ENCODE measurements at regions not wholly inside any gene's neighbourhood (a gene's known extent, or its start where the extent isn't known, plus 50 kb on each side); places are given as distances from the start of the nearest gene placed in this dataset.

DNA sequence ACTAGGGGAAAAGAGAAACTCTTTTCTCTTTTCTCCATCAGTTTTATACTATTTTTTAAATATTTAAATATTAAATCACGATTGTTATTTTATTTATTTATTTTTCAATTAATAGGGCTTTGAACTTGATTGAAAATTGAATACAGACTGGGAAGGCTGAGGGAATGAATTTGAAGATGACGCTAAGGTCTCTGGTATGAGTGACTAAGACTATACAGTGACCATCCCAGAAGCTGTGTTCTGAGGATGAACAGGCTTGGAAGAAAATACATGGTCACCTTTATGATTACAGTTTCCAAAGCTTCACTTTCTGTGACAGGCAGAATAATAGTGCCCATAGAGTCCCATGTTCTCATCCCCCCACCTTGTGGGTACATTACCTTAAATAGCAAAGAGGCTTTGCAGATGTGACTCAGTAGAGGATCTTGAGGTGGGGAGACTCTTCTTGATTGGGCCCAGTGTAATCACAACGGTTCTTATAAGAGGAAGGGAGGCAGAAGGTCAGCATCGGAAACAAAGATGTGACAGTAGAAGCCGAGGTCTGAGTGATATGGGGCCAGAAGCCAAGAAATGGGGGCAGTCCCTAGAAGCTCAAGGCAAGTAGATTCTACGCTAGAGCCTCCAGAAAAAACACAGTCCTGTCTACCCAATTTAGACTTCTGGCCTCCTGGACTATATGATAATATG lies 51.0 kb upstream of the LPP start:
- WGBS, result 94% methylated on average over 6 of the region's 6 CpGs
- Histone ChIP-seq H3K9ac (ENCODE audit: low read depth in 1 of 2, low read length in 2 of 2) (no peak overlapping the region), H3K36me3 (ENCODE audit: control insufficient read depth in 4 of 4, insufficient read depth in 3 of 4, low read depth in 1 of 4, low read length in 3 of 4) (no peaks in the 10 kb centered on the region), H3K9me3 (ENCODE audit: control insufficient read depth in 4 of 4, low read length in 3 of 4) (peaks cover 1 to 11% (median 8%) of the 10 kb centered on the region in 4 donors), H3K27ac (ENCODE audit: low read depth in 1 of 2, low read length in 2 of 2) (no peak overlapping the region), H3K27me3 (ENCODE audit: control insufficient read depth in 4 of 4, insufficient read depth in 4 of 4, low read length in 3 of 4) (no peaks in the 10 kb centered on the region), H3K4me3 (ENCODE audit: low read depth in 1 of 3, low read length in 3 of 3) (no peak overlapping the region), H3K4me1 (ENCODE audit: control insufficient read depth in 4 of 4, insufficient read depth in 4 of 4, low read length in 3 of 4) (no peaks in the 10 kb centered on the region)
- DNase-seq (ENCODE audit: low spot score), result no peak
- TF ChIP-seq SP1 (IDR thresholded peaks at IDR 0.05) (no peak), HNF4A (conservative IDR thresholded peaks at IDR 0.05) (no peak), CTCF (IDR thresholded peaks at IDR 0.05; ENCODE audit: low read depth, low read length, missing input control) (no peak), RXRA (IDR thresholded peaks at IDR 0.05) (no peak), FOXA1 (IDR thresholded peaks at IDR 0.05) (no peak), YY1 (IDR thresholded peaks at IDR 0.05) (no peak), RAD21 (IDR thresholded peaks at IDR 0.05) (no peak), FOXA2 (IDR thresholded peaks at IDR 0.05) (no peak)
- TF ChIP-seq, protein P1, sequence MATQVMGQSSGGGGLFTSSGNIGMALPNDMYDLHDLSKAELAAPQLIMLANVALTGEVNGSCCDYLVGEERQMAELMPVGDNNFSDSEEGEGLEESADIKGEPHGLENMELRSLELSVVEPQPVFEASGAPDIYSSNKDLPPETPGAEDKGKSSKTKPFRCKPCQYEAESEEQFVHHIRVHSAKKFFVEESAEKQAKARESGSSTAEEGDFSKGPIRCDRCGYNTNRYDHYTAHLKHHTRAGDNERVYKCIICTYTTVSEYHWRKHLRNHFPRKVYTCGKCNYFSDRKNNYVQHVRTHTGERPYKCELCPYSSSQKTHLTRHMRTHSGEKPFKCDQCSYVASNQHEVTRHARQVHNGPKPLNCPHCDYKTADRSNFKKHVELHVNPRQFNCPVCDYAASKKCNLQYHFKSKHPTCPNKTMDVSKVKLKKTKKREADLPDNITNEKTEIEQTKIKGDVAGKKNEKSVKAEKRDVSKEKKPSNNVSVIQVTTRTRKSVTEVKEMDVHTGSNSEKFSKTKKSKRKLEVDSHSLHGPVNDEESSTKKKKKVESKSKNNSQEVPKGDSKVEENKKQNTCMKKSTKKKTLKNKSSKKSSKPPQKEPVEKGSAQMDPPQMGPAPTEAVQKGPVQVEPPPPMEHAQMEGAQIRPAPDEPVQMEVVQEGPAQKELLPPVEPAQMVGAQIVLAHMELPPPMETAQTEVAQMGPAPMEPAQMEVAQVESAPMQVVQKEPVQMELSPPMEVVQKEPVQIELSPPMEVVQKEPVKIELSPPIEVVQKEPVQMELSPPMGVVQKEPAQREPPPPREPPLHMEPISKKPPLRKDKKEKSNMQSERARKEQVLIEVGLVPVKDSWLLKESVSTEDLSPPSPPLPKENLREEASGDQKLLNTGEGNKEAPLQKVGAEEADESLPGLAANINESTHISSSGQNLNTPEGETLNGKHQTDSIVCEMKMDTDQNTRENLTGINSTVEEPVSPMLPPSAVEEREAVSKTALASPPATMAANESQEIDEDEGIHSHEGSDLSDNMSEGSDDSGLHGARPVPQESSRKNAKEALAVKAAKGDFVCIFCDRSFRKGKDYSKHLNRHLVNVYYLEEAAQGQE (IDR thresholded peaks at IDR 0.05), result no peak

DNA sequence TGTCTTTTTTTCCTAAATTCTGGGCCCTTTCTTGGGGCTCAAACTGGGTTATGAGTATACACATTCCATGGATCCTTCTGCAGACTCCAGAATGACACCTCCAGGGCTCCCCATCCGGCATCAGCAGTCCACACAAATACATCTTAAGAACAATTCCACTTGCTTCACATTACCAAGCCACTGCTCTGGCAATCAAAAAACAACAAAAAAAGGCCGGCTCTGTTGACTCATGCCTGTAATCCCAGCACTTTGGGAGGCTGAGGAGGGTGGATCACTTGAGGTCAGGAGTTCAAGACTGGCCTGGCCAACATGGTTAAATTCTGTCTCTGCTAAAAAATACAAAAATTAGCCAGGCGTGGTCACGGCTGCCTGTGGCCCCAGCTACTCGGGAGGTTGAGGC lies 49.9 kb upstream of the LPP start:
- Histone ChIP-seq H3K4me1 (ENCODE audit: control insufficient read depth in 4 of 4, insufficient read depth in 4 of 4, low read length in 3 of 4) (no peaks in the 10 kb centered on the region), H3K9ac (ENCODE audit: low read depth in 1 of 2, low read length in 2 of 2) (no peak overlapping the region), H3K4me3 (ENCODE audit: low read depth in 1 of 3, low read length in 3 of 3) (no peak overlapping the region), H3K27ac (ENCODE audit: low read depth in 1 of 2, low read length in 2 of 2) (no peak overlapping the region), H3K27me3 (ENCODE audit: control insufficient read depth in 4 of 4, insufficient read depth in 4 of 4, low read length in 3 of 4) (no peaks in the 10 kb centered on the region), H3K36me3 (ENCODE audit: control insufficient read depth in 4 of 4, insufficient read depth in 3 of 4, low read depth in 1 of 4, low read length in 3 of 4) (no peaks in the 10 kb centered on the region), H3K9me3 (ENCODE audit: control insufficient read depth in 4 of 4, low read length in 3 of 4) (peaks cover 1 to 11% (median 8%) of the 10 kb centered on the region in 4 donors)
- TF ChIP-seq GABPA (IDR thresholded peaks at IDR 0.05 in 1 of 2, conservative IDR thresholded peaks at IDR 0.05 in 1 of 2), result no peak
- no peak for TF ChIP-seq ZBTB33 (IDR thresholded peaks at IDR 0.05)
- TF ChIP-seq RXRA (IDR thresholded peaks at IDR 0.05), result no peak
- TF ChIP-seq, protein P1 (IDR thresholded peaks at IDR 0.05), result no peak
- no peak for DNase-seq (ENCODE audit: low spot score)
- WGBS, result 95% methylated on average over 5 of the region's 5 CpGs

All from liver (tissue), 8 donors.